ENCODE measurements at regions not wholly inside any gene's neighbourhood (a gene's known extent, or its start where the extent isn't known, plus 50 kb on each side); places are given as distances from the start of the nearest gene placed in this dataset.
"Not testable (repeated sequence)": the region's sequence is repeated elsewhere in the genome, so short reads cannot be mapped to it uniquely, and the experiment has no call there.

DNA sequence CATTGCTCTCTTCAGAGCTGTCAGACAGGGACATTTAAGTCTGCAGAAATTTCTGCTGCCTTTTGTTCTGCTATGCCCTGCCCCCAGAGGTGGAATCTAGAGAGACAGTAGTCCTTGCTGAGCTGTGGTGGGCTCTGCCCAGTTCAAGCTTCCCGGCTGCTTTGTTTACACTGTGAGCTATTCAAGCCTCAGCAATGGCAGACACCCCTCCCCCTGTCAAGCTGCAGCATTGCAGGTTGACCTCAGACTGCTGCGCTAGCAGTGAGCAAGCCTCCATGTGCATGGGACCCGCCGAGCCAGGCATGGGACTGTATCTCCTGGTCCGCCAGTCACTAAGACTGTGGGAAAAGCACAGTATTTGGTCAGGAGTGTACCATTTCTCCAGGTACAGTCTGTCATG lies 53.6 kb upstream of the MAPK10 start:
- not testable (repeated sequence) for H3K4me3 ChIP-seq (replicated peaks; ENCODE audit: low read depth, low read length); DNase-seq (ENCODE audit: low read depth)

DNA sequence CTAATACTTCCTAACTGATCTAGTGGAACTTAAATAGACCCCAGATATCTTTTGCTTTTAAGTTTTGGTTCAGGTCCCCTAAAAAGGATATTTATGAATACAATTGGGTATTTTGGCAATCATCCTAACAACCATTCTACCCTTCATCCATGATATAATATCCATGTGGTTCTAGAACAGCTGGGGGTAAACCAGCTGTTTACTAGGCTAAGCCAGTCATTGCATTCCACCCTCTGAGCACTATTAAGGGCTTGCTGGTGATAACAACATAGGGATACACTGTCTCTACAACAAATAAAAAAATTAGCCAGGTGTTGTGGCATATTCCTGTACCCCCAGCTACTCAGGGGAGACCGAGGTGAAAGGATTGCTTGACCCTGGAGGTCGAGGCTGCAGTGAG lies 54.8 kb upstream of the MAPK10 start:
- DNase-seq (ENCODE audit: low read depth), result no peak
- TF ChIP-seq, protein P1, sequence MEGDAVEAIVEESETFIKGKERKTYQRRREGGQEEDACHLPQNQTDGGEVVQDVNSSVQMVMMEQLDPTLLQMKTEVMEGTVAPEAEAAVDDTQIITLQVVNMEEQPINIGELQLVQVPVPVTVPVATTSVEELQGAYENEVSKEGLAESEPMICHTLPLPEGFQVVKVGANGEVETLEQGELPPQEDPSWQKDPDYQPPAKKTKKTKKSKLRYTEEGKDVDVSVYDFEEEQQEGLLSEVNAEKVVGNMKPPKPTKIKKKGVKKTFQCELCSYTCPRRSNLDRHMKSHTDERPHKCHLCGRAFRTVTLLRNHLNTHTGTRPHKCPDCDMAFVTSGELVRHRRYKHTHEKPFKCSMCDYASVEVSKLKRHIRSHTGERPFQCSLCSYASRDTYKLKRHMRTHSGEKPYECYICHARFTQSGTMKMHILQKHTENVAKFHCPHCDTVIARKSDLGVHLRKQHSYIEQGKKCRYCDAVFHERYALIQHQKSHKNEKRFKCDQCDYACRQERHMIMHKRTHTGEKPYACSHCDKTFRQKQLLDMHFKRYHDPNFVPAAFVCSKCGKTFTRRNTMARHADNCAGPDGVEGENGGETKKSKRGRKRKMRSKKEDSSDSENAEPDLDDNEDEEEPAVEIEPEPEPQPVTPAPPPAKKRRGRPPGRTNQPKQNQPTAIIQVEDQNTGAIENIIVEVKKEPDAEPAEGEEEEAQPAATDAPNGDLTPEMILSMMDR (IDR thresholded peaks at IDR 0.05; ENCODE audit: low read length, missing control alignments), result no peak
- no peak overlapping the region for H3K4me3 ChIP-seq (replicated peaks; ENCODE audit: low read depth, low read length)

DNA sequence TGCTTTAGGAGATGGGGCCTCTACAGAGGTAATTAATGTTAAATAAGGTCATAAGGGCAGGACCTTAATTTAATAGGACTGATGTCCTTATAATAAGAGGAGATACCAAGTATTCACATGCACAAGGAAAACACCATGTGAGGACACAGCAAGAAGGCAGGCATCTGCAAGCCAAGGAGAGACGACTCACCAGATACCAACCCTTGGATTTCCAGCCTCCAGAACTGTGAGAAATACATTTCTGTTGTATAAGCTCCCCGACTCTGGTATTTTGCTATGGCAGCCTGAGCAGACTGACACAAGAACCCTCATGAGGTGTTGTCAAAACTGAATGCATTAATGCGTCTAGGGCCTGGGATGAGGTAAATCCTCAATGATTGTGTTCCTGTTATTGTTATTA lies 56.2 kb upstream of the MAPK10 start:
- H3K4me3 ChIP-seq (replicated peaks; ENCODE audit: low read depth, low read length), result no peak overlapping the region
- no peak for DNase-seq (ENCODE audit: low read depth)
- TF ChIP-seq, protein P1 (IDR thresholded peaks at IDR 0.05; ENCODE audit: low read length, missing control alignments), result no peak

DNA sequence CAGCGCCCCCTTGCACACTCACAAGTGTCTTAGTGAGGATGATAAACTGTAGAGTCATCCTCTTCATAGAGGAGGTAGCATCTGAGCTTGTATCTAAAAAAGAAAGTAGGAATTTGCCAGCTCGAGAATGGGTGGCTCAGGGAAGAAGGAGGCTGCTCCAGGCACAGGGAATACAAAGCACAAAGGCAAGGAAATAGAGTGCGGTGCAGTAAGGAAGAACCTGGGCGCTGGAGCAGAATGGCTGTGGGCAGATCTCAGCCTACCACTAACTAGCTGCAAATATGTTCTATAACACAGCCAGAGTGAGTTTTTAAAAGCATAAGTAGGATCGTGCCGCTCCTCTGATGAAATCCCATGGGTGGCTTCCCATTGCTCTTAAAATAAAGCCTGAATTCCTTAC lies 61.6 kb upstream of the MAPK10 start:
- TF ChIP-seq, protein P1 (IDR thresholded peaks at IDR 0.05; ENCODE audit: low read length, missing control alignments), result no peak
- H3K4me3 ChIP-seq (replicated peaks; ENCODE audit: low read depth, low read length), result no peak overlapping the region
- DNase-seq (ENCODE audit: low read depth), result no peak

DNA sequence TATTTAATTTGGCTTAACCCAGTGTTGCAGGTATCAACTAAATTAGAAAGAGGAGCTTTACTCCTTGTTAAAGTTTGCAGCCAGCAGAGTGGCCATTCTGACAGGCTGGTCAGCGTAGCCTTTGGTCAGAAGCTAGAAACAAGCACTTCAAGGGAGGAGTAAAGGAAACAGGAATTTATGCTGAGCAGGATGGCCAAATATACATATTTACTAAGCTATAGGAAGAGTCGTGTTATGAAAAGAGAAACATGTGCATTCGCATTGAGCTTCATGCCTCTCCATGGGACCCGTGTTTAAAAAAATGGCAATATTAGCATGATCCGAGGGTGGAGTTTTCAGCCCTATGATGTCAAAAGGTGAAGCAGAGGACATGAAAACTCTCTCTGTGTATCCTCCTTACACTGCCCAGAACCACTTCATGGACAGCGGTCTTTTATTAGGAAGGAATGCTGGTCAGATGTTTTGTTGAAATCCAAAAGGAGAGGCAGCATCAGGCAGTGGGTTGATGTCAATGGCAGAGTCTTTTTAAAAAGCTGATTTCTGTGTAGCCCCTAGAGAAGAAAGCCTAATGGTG lies 71.8 kb upstream of the MAPK10 start:
- no peak overlapping the region for H3K4me3 ChIP-seq (replicated peaks; ENCODE audit: low read depth, low read length)
- TF ChIP-seq, protein P1 (IDR thresholded peaks at IDR 0.05; ENCODE audit: low read length, missing control alignments), result no peak
- DNase-seq (ENCODE audit: low read depth), result no peak

DNA sequence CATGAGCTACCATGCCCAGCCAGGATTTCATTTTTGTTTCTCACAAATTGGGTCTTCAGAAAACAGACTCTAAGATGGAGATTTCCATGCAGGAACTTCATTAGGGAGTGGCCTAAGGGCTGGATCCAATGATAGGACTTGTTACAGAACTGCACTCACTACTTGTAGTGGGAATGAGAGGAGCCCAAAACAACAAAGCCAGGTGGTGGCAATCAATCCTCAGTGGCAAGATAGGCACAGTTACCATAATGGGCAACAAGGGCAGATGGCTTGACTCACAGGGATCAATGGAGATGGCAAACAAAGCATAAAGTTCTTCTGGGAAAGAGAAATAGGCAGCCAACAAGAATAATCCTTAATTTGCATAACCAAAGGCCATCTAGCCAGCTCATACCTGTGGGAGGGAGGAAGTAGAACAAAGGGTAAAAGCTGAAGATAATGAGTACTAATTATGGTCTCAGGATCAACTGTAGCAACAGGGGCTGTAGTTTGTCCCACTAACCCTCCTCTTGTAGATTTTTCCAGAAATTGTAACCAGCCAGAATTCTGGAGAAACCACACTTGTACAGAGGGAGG lies 72.8 kb upstream of the MAPK10 start:
- no peak overlapping the region for H3K4me3 ChIP-seq (replicated peaks; ENCODE audit: low read depth, low read length)
- TF ChIP-seq, protein P1 (IDR thresholded peaks at IDR 0.05; ENCODE audit: low read length, missing control alignments), result no peak

DNA sequence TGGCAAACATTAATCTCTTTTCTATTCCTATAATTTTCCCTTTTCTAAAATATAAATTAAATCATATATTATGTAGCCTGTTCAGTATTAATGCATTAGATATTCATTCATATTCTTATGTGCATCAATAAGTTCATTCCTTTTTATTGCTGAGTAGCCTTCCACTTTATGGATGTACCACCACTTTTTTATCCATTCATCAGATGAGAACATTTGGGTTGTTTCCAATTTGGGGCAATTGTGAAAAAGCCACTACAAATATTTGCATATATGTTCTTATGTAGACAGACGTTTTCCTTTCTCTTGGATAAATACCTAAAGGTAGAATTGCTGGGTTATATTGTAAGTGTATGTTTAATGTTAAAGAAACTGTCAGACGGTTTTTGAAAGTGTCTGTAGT lies 79.4 kb upstream of the MAPK10 start:
- no peak for DNase-seq (ENCODE audit: low read depth)
- TF ChIP-seq, protein P1 (IDR thresholded peaks at IDR 0.05; ENCODE audit: low read length, missing control alignments), result no peak
- no peak overlapping the region for H3K4me3 ChIP-seq (replicated peaks; ENCODE audit: low read depth, low read length)

More for the DNA sequence above, 72.8 kb upstream of the MAPK10 start:
- no peak for DNase-seq (ENCODE audit: low read depth)

All from fibroblast of pulmonary artery (primary cell).